Psoas muscle (tissue), 7 donors: ENCODE measurements at regions not wholly inside any gene's neighbourhood (a gene's known extent, or its start where the extent isn't known, plus 50 kb on each side); places are given as distances from the start of the nearest gene placed in this dataset.
A peak's percentile ranks its signal among the peaks of the same experiment; 100 is the strongest.

Experiments
- ATAC-seq, 4 donors: fragments of 200-7000 bp; cut with Tn5 transposase; one replicate each; pipeline ENCODE4 v1.9.1; 2020; ENCODE audit warnings: moderate library complexity in 3 of 4, mild to moderate bottlenecking in 2 of 4
- DNase-seq, 2 donors: peaks; one replicate each; pipeline ENCODE4 v3.0.0-alpha.2; 2020
- H3K27ac ChIP-seq: fragments of 200-600 bp; one replicate; pipeline ENCODE4 v1.8.0; 2022
- H3K27me3 ChIP-seq, 3 donors: fragments of 200-600 bp in 1 of 3; one replicate each; pipeline versions ENCODE4 v1.6.1 to v1.8.0; 2013 to 2022; ENCODE audit warnings: low read length in 2 of 3, mild to moderate bottlenecking in 2 of 3, moderate library complexity in 1 of 3; ENCODE audit not compliant: insufficient read depth in 3 of 3
- H3K36me3 ChIP-seq, 2 donors: fragments of 200-600 bp in 1 of 2; one replicate each; pipeline versions ENCODE4 v1.6.1 to v1.8.0; 2013 to 2022; ENCODE audit warnings: low read depth in 1 of 2, mild to moderate bottlenecking in 1 of 2, moderate library complexity in 1 of 2; ENCODE audit not compliant: insufficient read depth in 1 of 2
- H3K4me1 ChIP-seq: fragments of 200-600 bp; one replicate; pipeline ENCODE4 v1.8.0; 2022
- H3K4me3 ChIP-seq: fragments of 200-600 bp; one replicate; pipeline ENCODE4 v1.8.0; 2022; ENCODE audit warnings: mild to moderate bottlenecking
- H3K9me3 ChIP-seq: fragments of 200-600 bp; one replicate; pipeline ENCODE4 v1.8.0; 2022
- WGBS, 3 donors: extraction: QIAGEN DNeasy Blood & Tissue Kit; methylation state at CpG; one replicate each; pipeline versions ENCODE4 v1.1.6 to v1.1.7; 2013; 5-methylcytosine and 5-hydroxymethylcytosine counted together
- intact Hi-C, 2 donors: fragments of 100-400 bp; cut with DNase I; formaldehyde crosslinking; loops; one replicate each; pipeline versions ENCODE4 v1.11.0 to v1.14.2; 2022
- TF ChIP-seq, protein P1 (sequence below): fragments of 200-600 bp; IDR thresholded peaks from one replicate; pipeline ENCODE4 v1.8.0; 2022; ENCODE audit warnings: antibody characterized with exemption
- donor health status: healthy with polysubstance abuse.
- donor health status: DM: no; HTN: no; CAD: no; lungs with moderate emphysema.
- donor health status: Bipolar disorder and iron deficiency.
- donor health status: healthy.
- donor health status: DM: yes; HTN: yes; CAD: no.
- donor health status: DM: no; HTN: no; CAD: no.
- donor health status: DM: yes; HTN: yes; CAD: no.

- intact Hi-C loops, result no loop called here
- no peak overlapping the region for H3K27ac ChIP-seq
- H3K27me3 ChIP-seq, result peaks cover 0 to 49% (median 0%) of the 10 kb centered on the region in 3 donors
- TF ChIP-seq, protein P1, sequence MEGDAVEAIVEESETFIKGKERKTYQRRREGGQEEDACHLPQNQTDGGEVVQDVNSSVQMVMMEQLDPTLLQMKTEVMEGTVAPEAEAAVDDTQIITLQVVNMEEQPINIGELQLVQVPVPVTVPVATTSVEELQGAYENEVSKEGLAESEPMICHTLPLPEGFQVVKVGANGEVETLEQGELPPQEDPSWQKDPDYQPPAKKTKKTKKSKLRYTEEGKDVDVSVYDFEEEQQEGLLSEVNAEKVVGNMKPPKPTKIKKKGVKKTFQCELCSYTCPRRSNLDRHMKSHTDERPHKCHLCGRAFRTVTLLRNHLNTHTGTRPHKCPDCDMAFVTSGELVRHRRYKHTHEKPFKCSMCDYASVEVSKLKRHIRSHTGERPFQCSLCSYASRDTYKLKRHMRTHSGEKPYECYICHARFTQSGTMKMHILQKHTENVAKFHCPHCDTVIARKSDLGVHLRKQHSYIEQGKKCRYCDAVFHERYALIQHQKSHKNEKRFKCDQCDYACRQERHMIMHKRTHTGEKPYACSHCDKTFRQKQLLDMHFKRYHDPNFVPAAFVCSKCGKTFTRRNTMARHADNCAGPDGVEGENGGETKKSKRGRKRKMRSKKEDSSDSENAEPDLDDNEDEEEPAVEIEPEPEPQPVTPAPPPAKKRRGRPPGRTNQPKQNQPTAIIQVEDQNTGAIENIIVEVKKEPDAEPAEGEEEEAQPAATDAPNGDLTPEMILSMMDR, result no peak
- ATAC-seq (no peak), DNase-seq (no peak)
- no peaks in the 10 kb centered on the region for H3K4me1 ChIP-seq
- H3K4me3 ChIP-seq, result peak overlapping the region; percentile 49
- no peaks in the 10 kb centered on the region for H3K9me3 ChIP-seq
- WGBS, 3 donors, result 1 to 25% (median 1%) methylated on average over 16 to 22 of the region's 22 CpGs
- no peaks in the 10 kb centered on the region for H3K36me3 ChIP-seq
These were observed 115.0 kb upstream of the TEX13C start for GRCh38 chrX:125204681-125205132.

- H3K36me3 ChIP-seq, result no peaks in the 10 kb centered on the region
- peak; percentile 34 to 70 (median 56) for ATAC-seq
- DNase-seq, result peak; percentile 61 to 78
- no peaks in the 10 kb centered on the region for H3K4me1 ChIP-seq
- peaks cover 0 to 49% (median 0%) of the 10 kb centered on the region in 3 donors for H3K27me3 ChIP-seq
- no peak overlapping the region for H3K27ac ChIP-seq
- TF ChIP-seq, protein P1, result peak; percentile 5
- 1 to 30% (median 1%) methylated on average over 29 to 48 of the region's 48 CpGs for WGBS, 3 donors
- peak overlapping the region; percentile 49 for H3K4me3 ChIP-seq
- no peaks in the 10 kb centered on the region for H3K9me3 ChIP-seq
- intact Hi-C loops, result no loop called here
These were observed 114.3 kb upstream of the TEX13C start for GRCh38 chrX:125205133-125205917.

DNA sequence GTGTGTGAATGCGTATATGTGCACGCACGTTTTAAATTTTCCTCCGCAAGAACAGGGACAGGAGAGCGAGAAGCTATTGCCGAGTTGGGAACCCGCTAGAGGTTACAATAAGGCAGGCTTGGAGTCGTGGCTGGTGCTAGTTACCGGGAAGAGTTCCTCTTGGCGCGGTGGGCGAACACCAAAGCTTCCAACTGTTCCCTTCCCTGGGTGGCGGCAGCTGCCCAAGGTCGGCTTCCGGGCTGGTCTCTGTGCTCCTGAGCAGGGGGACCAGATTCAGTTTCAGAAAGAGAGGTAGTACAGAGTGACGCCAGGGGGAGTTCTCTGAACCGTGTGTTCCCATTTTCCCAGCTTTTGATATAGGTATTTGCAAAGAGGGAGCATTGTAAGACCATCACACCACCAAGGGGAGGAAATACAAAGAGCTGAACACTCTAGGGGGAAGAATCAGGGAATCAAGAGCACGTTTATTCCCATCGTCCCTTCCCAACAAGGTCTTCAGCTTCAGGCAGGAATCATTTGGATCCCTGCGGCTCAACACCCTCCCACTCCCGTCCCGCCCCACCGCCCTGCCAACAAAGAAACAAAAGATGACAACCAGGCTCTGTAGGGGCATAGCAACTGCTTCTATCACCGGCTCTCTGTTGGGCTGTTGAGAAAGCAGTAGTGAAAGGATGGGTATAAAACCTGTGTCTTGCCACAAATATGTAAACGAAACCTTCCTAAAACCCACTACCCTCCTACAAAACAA, 113.6 kb upstream of the TEX13C start:
- Histone ChIP-seq H3K27ac (no peak overlapping the region), H3K36me3 (no peaks in the 10 kb centered on the region), H3K9me3 (no peaks in the 10 kb centered on the region), H3K4me3 (peak overlapping the region; percentile 49), H3K27me3 (peaks cover 0 to 49% (median 0%) of the 10 kb centered on the region in 3 donors), H3K4me1 (no peaks in the 10 kb centered on the region)
- 3 to 27% (median 5%) methylated on average over 25 of the region's 25 CpGs for WGBS, 3 donors
- TF ChIP-seq, protein P1, result no peak
- intact Hi-C loops, result no loop called here
- ATAC-seq, result peak in 1 of 4 donors; percentile 40
- DNase-seq, result peak in 1 of 2 donors; percentile 14

- Histone ChIP-seq H3K4me3 (no peak overlapping the region), H3K27ac (no peak overlapping the region), H3K36me3 (no peaks in the 10 kb centered on the region), H3K4me1 (no peaks in the 10 kb centered on the region), H3K9me3 (no peaks in the 10 kb centered on the region), H3K27me3 (peaks cover 0 to 22% (median 0%) of the 10 kb centered on the region in 3 donors)
- TF ChIP-seq, protein P1, result no peak
- DNase-seq, result no peak
- WGBS, 3 donors, result 54 to 66% (median 65%) methylated on average over 1 of the region's 1 CpG
- ATAC-seq, result no peak
- intact Hi-C loops, result no loop called here
These were observed 109.5 kb upstream of the TEX13C start for GRCh38 chrX:125210146-125210545.
